GM19328 (cell line): ENCODE measurements at regions not wholly inside any gene's neighbourhood (a gene's known extent, or its start where the extent isn't known, plus 50 kb on each side); places are given as distances from the start of the nearest gene placed in this dataset.

Source experiments
- ATAC-seq: cut with Tn5 transposase; IDR thresholded peaks from one replicate; pipeline ENCODE4 v1.9.1; 2021; ENCODE audit warnings: mild to moderate bottlenecking, moderate library complexity; ENCODE audit not compliant: unreplicated experiment

DNA sequence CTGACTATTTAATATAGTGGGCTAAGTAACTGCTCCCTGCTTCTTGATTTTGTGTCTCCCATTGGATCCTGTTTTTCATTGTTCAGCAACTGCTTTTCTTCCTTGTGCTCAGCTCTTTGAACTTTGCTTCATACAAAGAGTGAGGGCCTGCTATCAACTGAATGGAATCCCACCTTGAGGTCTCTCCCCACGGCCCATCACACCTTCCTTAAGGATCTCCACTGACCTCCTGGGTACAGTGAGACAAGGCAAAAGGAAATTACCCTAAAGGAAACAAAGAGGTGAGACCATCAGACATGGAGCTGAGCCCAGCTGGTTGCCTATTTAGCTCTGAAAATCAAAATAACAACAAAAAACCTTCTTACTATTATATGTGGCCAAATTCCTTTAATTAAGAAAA, 91.3 kb upstream of the RPL34 start:
- no peak for ATAC-seq

GRCh38 chr4:108527723-108528122, 92.7 kb upstream of the RPL34 start:
- ATAC-seq, result no peak

DNA sequence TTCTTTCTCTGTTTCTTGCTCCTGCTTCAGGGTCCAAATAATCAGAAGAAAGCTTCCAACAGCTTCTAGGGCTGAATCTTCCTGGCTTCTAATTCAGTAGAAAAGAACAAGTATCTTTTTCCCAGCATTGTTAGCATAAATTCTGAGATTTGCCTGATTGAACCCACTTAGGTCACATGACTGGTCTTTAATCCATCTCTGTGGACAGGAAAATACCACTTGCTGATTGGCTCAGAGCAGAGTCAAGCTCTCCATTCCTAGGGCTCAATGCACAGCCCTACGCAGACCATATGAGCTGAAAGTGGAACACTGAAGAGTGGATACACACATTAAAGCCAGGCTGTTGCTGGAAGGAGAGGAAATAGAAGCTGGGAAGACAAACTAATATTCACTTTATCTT, 99.6 kb upstream of the RPL34 start:
- ATAC-seq, result no peak

DNA sequence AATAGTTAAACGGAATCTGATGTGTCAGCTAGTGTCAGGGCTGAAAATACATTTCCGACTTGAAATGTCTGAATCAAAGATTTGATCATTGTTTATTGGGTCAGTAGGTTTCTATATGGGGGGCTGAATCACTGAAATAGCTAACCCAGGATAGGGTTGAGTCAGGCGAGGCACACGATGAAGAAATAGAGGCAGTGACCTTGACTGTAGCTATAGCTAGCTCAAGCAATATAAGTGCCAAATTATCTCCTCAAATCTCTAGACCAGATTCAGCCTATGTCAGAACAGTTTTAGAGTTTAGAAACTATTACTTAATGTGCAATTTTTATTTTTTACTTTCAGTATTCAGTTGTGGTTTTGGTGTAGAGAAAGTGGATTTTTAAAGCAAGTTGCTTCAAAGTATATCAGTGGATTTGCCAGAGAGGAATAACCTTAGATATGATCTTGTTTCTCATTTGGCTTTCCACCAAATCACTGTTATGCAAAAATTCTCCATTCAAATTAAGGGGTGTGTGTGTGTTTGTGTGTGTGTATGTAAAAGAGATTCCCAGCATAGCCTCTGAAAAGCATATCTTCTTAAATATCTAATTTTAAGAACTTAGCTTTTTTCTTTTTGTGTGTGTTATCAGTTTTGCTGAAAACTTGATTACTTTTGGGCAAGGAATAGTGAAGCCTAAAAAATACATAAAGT, 100.3 kb upstream of the RPL34 start:
- ATAC-seq, result no peak

GRCh38 chr4:108519208-108519833, 101.1 kb upstream of the RPL34 start:
- no peak for ATAC-seq

DNA sequence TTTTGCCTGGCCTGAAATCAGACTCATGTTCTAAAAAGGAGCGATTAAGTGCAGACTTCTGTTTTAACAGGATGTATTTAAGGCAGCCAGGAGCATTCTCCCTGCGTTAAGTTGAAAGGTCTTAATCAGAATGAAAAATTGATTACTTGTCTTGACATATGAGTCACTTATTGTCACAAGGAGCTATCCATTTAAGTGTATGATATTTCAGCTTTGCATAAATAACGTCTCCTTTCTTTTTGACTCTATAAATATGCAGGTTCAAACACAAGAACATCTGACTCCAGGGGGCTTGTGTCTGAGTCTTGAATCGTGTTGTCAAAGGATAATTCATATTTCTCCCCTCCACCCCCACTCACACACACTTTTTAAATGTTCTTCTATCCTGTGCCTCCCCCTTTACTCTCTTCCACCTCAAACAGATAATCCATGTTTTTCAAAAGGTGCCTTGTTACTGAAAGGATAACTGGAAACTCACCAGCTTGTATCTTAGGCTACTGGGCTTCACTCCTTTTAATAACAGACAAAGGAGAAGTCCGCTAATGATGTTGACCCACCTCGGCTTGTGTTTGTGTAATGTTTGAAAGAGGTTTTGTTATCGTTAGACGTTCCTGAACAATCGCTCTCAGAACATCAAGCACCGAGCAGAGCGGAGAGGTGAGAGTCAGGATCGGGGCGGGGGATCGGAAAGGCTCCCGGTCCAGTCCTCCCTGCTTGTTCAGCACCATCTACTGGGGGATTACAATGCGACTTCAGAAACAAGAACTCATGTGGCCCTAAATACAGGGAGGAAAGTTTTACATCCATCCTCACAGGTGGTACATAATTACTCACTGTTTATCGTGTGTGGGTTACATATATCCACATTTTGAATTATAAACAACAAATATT, 107.5 kb upstream of the RPL34 start:
- ATAC-seq, result no peak

DNA sequence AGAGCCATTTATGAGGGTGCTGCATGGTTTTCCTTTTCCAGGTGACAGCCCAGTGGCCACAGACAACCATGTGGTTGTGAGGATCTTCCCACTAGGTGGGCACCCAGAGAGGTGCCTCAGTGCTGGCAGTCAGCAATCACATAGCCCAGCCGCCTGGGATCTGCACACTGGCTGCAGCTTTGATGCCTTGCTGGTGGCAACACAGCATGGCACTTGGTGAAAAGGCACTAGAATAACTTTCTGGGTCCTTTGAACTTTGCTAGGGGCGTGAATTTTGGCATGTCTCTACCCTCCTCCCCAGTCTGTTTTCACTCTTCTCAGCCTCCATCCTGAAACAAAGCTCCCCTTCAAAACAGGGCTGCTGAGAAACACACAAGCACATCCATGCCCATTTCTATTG, 108.8 kb upstream of the RPL34 start:
- no peak for ATAC-seq

DNA sequence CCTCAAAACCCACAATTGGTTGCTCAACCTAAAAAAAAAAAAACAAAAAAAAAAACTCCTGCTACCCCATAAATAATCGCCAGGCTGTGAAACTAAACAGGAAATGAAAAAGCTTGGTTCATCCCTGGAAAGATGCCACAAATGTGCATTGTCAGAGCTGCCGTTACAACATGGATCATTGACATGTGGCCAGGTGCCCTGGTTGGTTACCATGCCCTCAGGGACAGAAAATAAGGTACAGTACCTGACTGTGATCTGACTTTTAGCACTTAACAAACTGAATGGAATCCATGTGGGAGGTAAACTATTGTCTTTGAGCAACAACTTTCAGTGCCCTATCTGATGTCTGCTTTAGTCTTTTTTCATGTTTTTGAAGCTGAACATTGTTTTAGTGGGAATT, 118.0 kb upstream of the RPL34 start:
- ATAC-seq, result no peak

GRCh38 chr4:108498925-108499324, 121.5 kb upstream of the RPL34 start:
- no peak for ATAC-seq

- ATAC-seq, result no peak
These were observed 126.8 kb upstream of the RPL34 start for GRCh38 chr4:108493596-108493931.

DNA sequence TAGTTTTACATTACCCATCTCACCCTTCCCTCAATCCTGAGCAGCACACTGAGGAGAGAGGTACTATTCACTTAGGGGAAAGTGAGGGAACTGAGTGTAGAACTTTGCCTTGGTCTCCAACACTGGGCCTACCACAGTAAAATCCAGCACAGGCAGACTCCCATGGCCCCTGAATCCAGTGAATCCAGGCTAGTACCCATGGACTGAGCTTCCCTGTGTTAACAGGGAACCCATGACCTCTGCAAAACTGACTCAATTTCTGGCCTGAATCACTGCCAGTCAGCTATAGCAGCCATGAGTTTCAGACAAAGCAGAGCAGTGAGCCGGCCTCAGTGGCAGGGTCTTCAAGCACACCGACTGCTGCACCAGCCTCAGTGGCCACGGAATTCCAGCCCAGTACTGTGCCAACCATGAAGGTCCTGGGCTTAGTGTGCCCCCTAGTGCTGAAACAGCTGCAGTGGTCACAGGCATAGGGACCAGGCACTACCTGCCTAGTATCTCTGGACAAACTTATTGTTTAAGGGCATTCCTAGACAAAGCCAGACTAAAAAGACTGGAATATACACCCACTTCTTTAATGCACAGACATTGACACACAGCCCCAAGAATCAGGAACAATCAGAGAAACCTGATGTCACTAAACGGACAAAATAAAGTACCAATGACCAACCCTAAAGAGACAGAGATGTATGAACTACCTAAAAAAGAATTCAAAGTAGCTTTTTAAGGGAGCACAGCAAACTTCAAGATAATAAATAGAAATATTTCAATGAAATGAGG, 127.4 kb upstream of the RPL34 start:
- no peak for ATAC-seq

DNA sequence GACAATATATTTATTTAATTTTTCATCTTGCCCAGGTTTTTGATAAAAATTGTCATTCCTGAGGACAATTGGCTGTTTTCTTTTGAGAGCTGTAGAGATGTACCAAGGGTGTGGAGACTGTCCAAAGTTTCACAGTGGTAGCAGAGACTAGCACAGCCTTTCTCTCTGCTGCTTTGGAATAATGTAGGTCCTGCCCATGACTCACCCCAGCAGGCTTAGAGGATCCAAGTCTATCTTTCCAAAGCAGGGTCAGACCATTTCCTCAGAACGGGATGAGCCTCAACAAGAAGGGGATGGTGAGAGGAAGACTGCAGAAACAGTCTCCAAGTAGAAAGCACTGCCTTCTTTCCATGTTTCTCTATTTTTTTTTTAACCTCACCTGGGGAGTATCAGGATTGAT, 131.5 kb upstream of the RPL34 start:
- no peak for ATAC-seq

- no peak for ATAC-seq
These were observed 134.3 kb upstream of the RPL34 start for GRCh38 chr4:108486046-108486445.

DNA sequence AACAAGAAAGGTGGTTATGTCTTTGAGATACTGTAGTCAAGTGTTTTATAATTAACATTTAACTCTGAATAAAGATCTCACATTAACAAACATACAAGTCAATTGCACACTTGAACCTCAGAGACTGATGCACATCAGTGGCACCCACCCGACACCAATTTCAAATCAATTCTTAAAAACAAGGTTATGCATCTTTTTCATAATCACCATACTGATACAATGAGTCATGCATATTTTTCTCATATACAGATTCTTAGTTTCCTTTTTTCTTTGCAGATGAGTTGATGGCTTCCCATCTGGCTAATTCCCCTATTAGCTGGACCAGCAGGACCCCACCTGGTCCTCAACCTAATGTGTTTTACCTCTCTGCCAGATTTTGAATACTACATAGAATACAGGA, 136.2 kb upstream of the RPL34 start:
- no peak for ATAC-seq

DNA sequence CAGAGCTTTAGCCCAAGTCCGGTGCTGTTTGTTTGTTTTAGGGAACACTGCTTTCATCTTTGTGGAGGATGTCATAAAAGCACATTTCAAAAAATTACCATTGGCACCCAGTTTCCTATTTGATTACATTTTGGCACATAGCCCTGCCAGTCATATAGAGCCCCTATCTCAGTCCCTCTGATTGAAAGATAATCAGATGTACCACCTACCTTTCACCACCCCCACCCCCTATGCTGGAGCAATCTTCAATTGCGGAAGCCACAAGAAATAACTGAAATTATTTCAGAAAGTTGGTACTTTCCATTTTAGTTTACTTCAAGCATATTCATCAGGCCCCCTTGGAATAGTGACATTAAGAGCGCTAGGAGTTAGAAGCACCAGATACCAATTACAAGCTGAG, 136.7 kb upstream of the RPL34 start:
- ATAC-seq, result no peak

- no peak for ATAC-seq
These were observed 137.3 kb upstream of the RPL34 start for GRCh38 chr4:108483079-108483478.

GRCh38 chr4:108480881-108481280, 139.5 kb upstream of the RPL34 start:
- ATAC-seq, result no peak

DNA sequence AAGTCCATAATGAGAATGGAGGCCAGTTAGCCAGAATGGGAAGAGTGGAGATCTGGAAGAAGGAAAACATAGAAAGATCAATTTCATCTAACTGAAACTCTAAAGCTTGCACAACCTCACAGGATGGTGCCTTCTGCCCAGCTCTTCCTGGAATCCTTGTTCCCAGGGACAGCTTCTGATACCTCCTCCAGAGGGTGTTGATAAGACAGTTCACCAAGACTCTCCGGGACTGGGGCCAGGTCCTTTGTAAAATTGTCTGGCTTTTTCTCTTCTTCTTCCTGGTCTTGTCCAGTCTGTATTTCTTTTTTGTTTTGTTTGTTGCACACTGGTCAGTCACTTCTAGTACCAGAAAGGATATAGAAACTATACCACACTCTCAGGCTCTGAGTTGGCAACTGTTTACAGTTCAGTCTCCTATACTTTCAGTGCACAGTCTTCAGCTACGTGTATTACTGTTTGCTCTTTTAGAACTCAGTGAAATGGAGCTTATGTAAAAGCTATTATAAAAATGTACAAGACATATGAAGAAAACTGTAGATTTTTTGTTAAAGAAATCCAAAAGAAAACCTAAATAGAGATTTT, 142.8 kb upstream of the RPL34 start:
- no peak for ATAC-seq

- no peak for ATAC-seq
These were observed 147.1 kb upstream of the RPL34 start for GRCh38 chr4:108473163-108473720.
